GM23248 (cell line): ENCODE measurements at regions not wholly inside any gene's neighbourhood (a gene's known extent, or its start where the extent isn't known, plus 50 kb on each side); places are given as distances from the start of the nearest gene placed in this dataset.

ENCODE experiments used
- EZH2 ChIP-seq: fragments of 200-600 bp; sonication (generic); IDR thresholded peaks from 2 replicates; pipeline ENCODE4 v1.6.1; 2018; ENCODE audit warnings: antibody characterized with exemption, mild to moderate bottlenecking; ENCODE audit not compliant: insufficient read depth, poor library complexity, severe bottlenecking
- EZH2phosphoT487 ChIP-seq: fragments of 200-600 bp; sonication (generic); IDR thresholded peaks from 2 replicates; pipeline ENCODE4 v1.6.1; 2018; ENCODE audit warnings: antibody characterized with exemption, moderate library complexity, mild to moderate bottlenecking, low read depth; ENCODE audit not compliant: insufficient read depth

GRCh38 chr1:4935807-4936206 lies 281.4 kb downstream of the AJAP1 start:
- TF ChIP-seq EZH2 (no peak), EZH2phosphoT487 (no peak)
